Left lung (tissue), 4 donors: ENCODE measurements at regions not wholly inside any gene's neighbourhood (a gene's known extent, or its start where the extent isn't known, plus 50 kb on each side); places are given as distances from the start of the nearest gene placed in this dataset.
"Not testable (repeated sequence)": the region's sequence is repeated elsewhere in the genome, so short reads cannot be mapped to it uniquely, and the experiment has no call there.

Source experiments
- ATAC-seq: fragments of 200-7000 bp; cut with Tn5 transposase; one replicate; pipeline ENCODE4 v1.9.1; 2020; ENCODE audit warnings: moderate library complexity
- DNase-seq, 4 donors: peaks; one replicate each; pipeline ENCODE4 v3.0.0-alpha.2; 2013 to 2020
- H3K27ac ChIP-seq, 2 donors: fragments of 200-600 bp; sonication (generic) in 1 of 2; one replicate each; pipeline versions ENCODE4 v1.5.0 to v1.8.0; 2020 to 2021
- H3K27me3 ChIP-seq, 2 donors: fragments of 200-600 bp; sonication (generic) in 1 of 2; one replicate each; pipeline versions ENCODE4 v1.5.0 to v1.8.0; 2020 to 2021
- H3K36me3 ChIP-seq, 2 donors: fragments of 200-600 bp; sonication (generic) in 1 of 2; one replicate each; pipeline versions ENCODE4 v1.5.0 to v1.8.0; 2020 to 2021
- H3K4me1 ChIP-seq, 2 donors: fragments of 200-600 bp; one replicate each; pipeline ENCODE4 v1.8.0; 2021
- H3K4me3 ChIP-seq, 2 donors: fragments of 200-600 bp; sonication (generic) in 1 of 2; one replicate each; pipeline versions ENCODE4 v1.5.0 to v1.8.0; 2020 to 2021; ENCODE audit warnings: mild to moderate bottlenecking in 1 of 2
- H3K9me3 ChIP-seq, 2 donors: fragments of 200-600 bp; sonication (generic) in 1 of 2; one replicate each; pipeline versions ENCODE4 v1.5.0 to v1.8.0; 2020 to 2021
- intact Hi-C, 2 donors: fragments of 100-400 bp; cut with DNase I; formaldehyde crosslinking; loops; one replicate each; pipeline versions ENCODE4 v1.11.2 to v1.14.2; 2022
- TF ChIP-seq, protein P1 (sequence below), 2 donors: fragments of 200-600 bp; sonication (generic) in 1 of 2; IDR thresholded peaks; one replicate each; pipeline versions ENCODE4 v1.5.0 to v1.8.0; 2021; ENCODE audit warnings: antibody characterized with exemption in 2 of 2
- donor health status: DM: no; HTN: yes; CAD: no.
- donor health status: DM: no; HTN: no; CAD: no.

DNA sequence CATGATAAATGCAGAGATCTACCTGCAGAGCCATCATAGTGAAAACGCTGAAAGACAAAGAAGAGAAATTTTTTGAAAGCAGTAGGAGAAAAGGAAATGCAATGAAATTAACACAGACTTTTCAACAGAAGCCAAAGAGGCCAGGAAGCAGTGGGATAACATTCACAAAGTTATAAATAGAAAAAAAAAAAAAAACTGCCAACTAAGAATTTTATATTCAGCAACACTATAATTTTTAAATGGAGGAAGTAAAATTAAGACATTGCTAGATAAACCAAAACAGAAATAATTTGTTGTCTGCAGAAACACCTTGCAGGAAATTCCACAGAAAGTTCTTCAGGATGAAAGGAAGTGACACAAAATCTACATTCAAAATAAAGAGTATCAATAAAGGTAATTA is 591.5 kb upstream of the ID4 start:
- ATAC-seq = no peak
- Histone ChIP-seq H3K4me1 (no peaks in the 10 kb centered on the region), H3K4me3 (no peak overlapping the region), H3K27me3 (no peaks in the 10 kb centered on the region), H3K9me3 (peaks cover 0 to 50% of the 10 kb centered on the region in 2 donors), H3K27ac (no peak overlapping the region), H3K36me3 (no peaks in the 10 kb centered on the region)
- TF ChIP-seq, protein P1, sequence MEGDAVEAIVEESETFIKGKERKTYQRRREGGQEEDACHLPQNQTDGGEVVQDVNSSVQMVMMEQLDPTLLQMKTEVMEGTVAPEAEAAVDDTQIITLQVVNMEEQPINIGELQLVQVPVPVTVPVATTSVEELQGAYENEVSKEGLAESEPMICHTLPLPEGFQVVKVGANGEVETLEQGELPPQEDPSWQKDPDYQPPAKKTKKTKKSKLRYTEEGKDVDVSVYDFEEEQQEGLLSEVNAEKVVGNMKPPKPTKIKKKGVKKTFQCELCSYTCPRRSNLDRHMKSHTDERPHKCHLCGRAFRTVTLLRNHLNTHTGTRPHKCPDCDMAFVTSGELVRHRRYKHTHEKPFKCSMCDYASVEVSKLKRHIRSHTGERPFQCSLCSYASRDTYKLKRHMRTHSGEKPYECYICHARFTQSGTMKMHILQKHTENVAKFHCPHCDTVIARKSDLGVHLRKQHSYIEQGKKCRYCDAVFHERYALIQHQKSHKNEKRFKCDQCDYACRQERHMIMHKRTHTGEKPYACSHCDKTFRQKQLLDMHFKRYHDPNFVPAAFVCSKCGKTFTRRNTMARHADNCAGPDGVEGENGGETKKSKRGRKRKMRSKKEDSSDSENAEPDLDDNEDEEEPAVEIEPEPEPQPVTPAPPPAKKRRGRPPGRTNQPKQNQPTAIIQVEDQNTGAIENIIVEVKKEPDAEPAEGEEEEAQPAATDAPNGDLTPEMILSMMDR (IDR thresholded peaks at IDR 0.05) = no peak
- intact Hi-C loops = no loop called here
- no peak for DNase-seq

DNA sequence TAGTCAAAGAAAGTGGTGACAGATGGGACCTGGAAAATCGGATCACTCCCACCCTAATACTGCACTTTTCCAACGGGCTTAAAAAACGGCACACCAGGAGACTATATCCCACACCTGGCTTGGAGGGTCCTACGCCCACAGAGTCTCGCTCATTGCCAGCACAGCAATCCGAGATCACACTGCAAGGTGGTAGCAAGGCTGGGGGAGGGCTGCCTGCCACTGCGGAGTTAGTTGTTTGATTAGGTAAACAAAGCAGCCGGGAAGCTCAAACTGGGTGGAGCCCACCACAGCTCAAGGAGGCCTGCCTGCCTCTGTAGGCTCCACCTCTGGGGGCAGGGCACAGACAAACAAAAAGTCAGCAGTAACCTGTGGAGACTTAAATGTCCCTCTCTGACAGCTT is 590.0 kb upstream of the ID4 start:
- intact Hi-C loops, ATAC-seq, H3K27ac ChIP-seq, H3K4me1 ChIP-seq, H3K4me3 ChIP-seq, H3K27me3 ChIP-seq, H3K36me3 ChIP-seq: not testable (repeated sequence)
- DNase-seq = peak in 1 of 4 donors; percentile 24
- H3K9me3 ChIP-seq = peaks cover 0 to 47% of the 10 kb centered on the region in 2 donors

DNA sequence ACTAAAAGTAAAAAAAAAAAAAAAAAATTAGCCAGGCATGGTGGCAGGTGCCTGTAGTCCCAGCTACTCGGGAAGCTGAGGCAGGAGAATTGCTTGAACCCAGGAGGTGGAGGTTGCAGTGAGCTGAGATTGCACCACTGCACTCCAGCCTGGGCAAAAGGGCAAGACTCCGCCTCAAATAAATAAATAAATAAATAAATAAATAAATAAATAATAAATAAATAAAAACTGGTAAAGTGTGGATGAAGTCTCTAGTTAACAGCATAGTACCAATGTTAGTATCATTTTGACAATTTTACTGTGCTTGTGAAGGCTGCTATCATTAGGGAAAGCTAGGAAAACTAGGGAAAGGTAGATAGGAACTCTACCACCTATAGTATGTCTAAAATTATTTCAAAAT is 581.0 kb upstream of the ID4 start:
- DNase-seq, H3K9me3 ChIP-seq, H3K27me3 ChIP-seq, intact Hi-C loops, H3K27ac ChIP-seq, ATAC-seq, H3K36me3 ChIP-seq, H3K4me3 ChIP-seq, H3K4me1 ChIP-seq: not testable (repeated sequence)

DNA sequence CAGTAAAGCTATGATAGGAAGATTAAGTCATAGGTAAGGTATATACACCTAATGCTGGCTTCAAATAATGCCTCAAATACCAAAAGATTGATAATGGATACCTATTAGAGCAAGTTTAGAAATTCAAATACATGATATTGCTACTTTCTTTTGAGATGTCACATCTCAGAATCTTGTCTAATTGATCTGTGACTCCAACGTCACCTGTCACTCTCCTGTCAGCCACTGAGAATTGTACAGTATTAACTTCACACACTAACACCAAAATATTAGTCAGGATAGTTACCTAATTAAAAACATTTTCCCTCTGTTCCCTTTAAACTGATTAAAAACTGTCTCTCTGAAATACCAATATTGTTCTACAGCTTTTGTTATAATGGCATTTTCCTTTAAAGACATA is 575.5 kb upstream of the ID4 start:
- no peaks in the 10 kb centered on the region for H3K36me3 ChIP-seq
- H3K9me3 ChIP-seq = no peaks in the 10 kb centered on the region
- no peak for DNase-seq
- no peaks in the 10 kb centered on the region for H3K4me1 ChIP-seq
- H3K4me3 ChIP-seq = no peak overlapping the region
- intact Hi-C loops = no loop called here
- no peak overlapping the region for H3K27ac ChIP-seq
- no peaks in the 10 kb centered on the region for H3K27me3 ChIP-seq
- TF ChIP-seq, protein P1 (IDR thresholded peaks at IDR 0.05) = no peak
- ATAC-seq = no peak

DNA sequence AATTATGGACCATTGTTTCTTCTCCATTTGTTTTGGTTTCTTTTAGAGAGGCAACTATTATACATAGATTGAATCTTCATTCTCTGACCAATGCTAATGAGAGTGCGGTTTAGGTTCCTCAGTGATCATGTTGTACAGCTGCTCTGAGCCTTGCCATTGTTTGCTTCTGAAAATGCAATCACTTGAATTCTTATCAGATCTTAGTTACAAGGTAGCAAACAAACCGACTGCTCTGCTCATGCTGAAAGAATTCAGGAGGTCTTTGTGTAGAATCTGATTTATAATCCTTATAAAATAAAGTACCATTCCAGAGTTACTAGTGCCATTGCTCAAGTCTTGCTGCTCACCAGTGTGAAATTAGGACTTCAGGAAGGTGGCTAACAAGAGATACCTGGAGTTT is 569.1 kb upstream of the ID4 start:
- DNase-seq (peak in 1 of 4 donors; percentile 19), ATAC-seq (peak; percentile 84)
- intact Hi-C loops = no loop called here
- H3K27ac ChIP-seq = no peak overlapping the region
- H3K4me3 ChIP-seq = no peak overlapping the region
- TF ChIP-seq, protein P1 (IDR thresholded peaks at IDR 0.05) = no peak
- H3K27me3 ChIP-seq = no peaks in the 10 kb centered on the region
- no peaks in the 10 kb centered on the region for H3K36me3 ChIP-seq
- H3K9me3 ChIP-seq = peaks cover 0 to 38% of the 10 kb centered on the region in 2 donors
- H3K4me1 ChIP-seq = no peaks in the 10 kb centered on the region

DNA sequence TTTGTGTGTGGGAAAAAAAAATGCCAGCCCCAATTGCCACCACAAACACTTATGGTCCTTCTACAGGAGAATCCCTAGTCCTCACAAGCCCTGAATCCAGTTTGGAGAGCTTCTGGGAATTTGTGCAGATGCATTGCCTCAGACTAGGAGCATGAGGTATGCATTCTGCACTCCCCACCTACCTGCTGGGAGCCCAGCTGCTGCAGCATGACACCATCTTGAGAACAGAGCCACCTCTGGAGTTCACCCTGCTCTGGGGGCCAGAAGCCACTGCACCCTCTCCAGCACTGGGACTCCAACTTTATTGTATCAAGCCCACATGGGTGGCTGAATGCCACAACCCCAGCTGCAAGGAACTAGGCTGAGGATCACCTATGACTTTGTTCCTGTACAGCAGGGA is 568.5 kb upstream of the ID4 start:
- Histone ChIP-seq H3K27ac (no peak overlapping the region), H3K9me3 (peaks cover 0 to 39% of the 10 kb centered on the region in 2 donors), H3K36me3 (no peaks in the 10 kb centered on the region), H3K4me3 (no peak overlapping the region), H3K27me3 (no peaks in the 10 kb centered on the region), H3K4me1 (no peaks in the 10 kb centered on the region)
- ATAC-seq (peak; percentile 12), DNase-seq (no peak)
- intact Hi-C loops = no loop called here
- TF ChIP-seq, protein P1 (IDR thresholded peaks at IDR 0.05) = no peak
